GM12865 (cell line): ENCODE measurements at regions not wholly inside any gene's neighbourhood (a gene's known extent, or its start where the extent isn't known, plus 50 kb on each side); places are given as distances from the start of the nearest gene placed in this dataset.
"Not testable (repeated sequence)": the region's sequence is repeated elsewhere in the genome, so short reads cannot be mapped to it uniquely, and the experiment has no call there.

Source experiments
- DNase-seq: peaks from one replicate; pipeline ENCODE4 v3.0.0; 2010; ENCODE audit warnings: low read depth
- H3K4me3 ChIP-seq: 2 replicates; pipeline ENCODE4 v1.5.1; 2011; ENCODE audit warnings: mild to moderate bottlenecking, low read depth, low read length, control low read depth
- TF ChIP-seq, protein P1 (sequence below): IDR thresholded peaks from 2 replicates; pipeline ENCODE4 v1.5.1; 2011; ENCODE audit warnings: low read length, control low read depth, low read depth, inconsistent platforms; ENCODE audit not compliant: insufficient read depth; ENCODE audit errors: missing control alignments

GRCh38 chr13:81001828-81002385 is 661.0 kb upstream of the SPRY2 start:
- no peak for DNase-seq
- TF ChIP-seq, protein P1, sequence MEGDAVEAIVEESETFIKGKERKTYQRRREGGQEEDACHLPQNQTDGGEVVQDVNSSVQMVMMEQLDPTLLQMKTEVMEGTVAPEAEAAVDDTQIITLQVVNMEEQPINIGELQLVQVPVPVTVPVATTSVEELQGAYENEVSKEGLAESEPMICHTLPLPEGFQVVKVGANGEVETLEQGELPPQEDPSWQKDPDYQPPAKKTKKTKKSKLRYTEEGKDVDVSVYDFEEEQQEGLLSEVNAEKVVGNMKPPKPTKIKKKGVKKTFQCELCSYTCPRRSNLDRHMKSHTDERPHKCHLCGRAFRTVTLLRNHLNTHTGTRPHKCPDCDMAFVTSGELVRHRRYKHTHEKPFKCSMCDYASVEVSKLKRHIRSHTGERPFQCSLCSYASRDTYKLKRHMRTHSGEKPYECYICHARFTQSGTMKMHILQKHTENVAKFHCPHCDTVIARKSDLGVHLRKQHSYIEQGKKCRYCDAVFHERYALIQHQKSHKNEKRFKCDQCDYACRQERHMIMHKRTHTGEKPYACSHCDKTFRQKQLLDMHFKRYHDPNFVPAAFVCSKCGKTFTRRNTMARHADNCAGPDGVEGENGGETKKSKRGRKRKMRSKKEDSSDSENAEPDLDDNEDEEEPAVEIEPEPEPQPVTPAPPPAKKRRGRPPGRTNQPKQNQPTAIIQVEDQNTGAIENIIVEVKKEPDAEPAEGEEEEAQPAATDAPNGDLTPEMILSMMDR, result no peak
- no peak overlapping the region for H3K4me3 ChIP-seq

GRCh38 chr13:80998603-80999002 is 657.7 kb upstream of the SPRY2 start:
- not testable (repeated sequence) for H3K4me3 ChIP-seq, DNase-seq

GRCh38 chr13:80989747-80990146 is 648.8 kb upstream of the SPRY2 start:
- TF ChIP-seq, protein P1, result no peak
- H3K4me3 ChIP-seq, result no peak overlapping the region
- DNase-seq, result no peak

DNA sequence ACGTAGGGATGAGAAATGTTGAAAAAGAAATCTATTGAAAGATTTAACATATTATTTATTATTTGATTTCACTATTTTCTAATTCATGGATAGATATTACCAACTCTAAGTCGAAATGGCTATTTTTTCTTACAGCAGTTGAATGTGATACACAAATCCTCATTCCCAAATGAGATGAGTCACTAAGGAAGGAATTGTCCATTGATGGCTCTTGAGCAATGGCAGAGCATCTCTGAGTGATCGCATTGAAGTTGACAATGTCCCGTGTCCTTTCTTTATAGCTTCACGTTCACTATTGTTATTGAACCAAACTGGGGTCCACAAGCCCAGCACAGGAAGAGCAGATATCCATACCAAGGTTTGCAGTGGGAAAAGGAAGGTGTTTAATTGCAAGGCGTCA is 648.3 kb upstream of the SPRY2 start:
- TF ChIP-seq, protein P1, result no peak
- H3K4me3 ChIP-seq, result no peak overlapping the region
- no peak for DNase-seq

DNA sequence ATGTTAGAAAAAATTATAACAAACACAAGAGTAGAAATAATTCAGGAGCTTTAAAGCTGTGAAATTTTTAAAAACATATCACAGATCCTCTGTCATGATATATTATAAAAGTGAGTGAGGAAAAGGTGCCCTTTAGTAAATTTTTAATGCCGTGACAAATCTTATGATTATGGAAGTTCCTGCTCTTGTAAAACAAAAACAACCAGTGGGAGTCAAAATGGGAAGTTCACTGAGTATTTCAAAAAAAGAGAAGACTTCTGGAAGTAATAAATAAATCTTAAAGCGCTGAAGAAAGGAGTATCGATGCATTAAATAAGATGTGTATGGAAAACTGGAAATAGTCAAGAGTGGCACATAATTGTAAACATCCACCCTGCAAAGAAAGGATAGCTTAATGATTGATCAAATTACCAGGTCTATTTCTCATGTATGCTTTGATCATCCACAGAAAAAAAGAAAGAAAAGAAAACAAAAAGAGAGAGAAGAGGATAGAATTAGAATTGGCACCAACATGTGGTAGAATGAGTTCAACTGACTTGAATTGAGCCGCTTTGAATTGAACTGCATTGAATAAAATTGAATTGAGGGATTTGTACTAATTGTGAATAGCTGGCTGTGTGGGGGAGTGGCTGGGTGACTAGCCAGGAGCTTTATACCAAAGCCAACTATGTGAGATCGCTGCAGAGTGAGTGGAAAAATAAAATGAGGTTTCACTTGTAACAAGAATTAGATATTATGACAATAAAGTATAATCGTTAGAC is 647.6 kb upstream of the SPRY2 start:
- no peak for DNase-seq
- TF ChIP-seq, protein P1, result no peak
- no peak overlapping the region for H3K4me3 ChIP-seq

GRCh38 chr13:80979035-80979641 is 638.2 kb upstream of the SPRY2 start:
- TF ChIP-seq, protein P1, result peak; percentile 77
- peak; percentile 67 for DNase-seq
- H3K4me3 ChIP-seq, result no peak overlapping the region

GRCh38 chr13:80977168-80977567 is 636.2 kb upstream of the SPRY2 start:
- TF ChIP-seq, protein P1, result no peak
- DNase-seq, result no peak
- H3K4me3 ChIP-seq, result no peak overlapping the region
